WTC11 (cell line): ENCODE measurements at regions not wholly inside any gene's neighbourhood (a gene's known extent, or its start where the extent isn't known, plus 50 kb on each side); places are given as distances from the start of the nearest gene placed in this dataset.

Experiments used
- ATAC-seq: fragments of 200-7000 bp; cut with Tn5 transposase; 2 replicates; pipeline ENCODE4 v1.10.0; 2021; ENCODE audit warnings: mild to moderate bottlenecking, moderate library complexity
- CTCF ChIA-PET: fragments of 300-600 bp; sonication (Branson Sonifier 250); formaldehyde crosslinking; loops from one replicate; lab custom pipeline; 2021; ENCODE audit warnings: antibody characterized with exemption; lab: Charles Lee
- POLR2A ChIA-PET: fragments of 350-600 bp; sonication (Branson Sonifier 250); formaldehyde crosslinking; loops from one replicate; lab custom pipeline; 2021; ENCODE audit warnings: antibody characterized with exemption; lab: Charles Lee
- DNase-seq: peaks from one replicate; pipeline ENCODE4 v3.0.0; 2021; ENCODE audit warnings: low spot score
- H3K27ac Mint-ChIP-seq: 2 replicates; pipeline ENCODE4 v1.8.0; 2021; ENCODE audit warnings: mixed read lengths
- H3K27me3 Mint-ChIP-seq: 2 replicates; pipeline ENCODE4 v1.8.0; 2021; ENCODE audit warnings: low read depth, mild to moderate bottlenecking, moderate library complexity, mixed read lengths
- H3K36me3 Mint-ChIP-seq: 2 replicates; pipeline ENCODE4 v1.8.0; 2021; ENCODE audit warnings: mixed read lengths
- H3K4me1 Mint-ChIP-seq: 2 replicates; pipeline ENCODE4 v1.8.0; 2022; ENCODE audit warnings: mixed read lengths
- H3K4me3 Mint-ChIP-seq: 2 replicates; pipeline ENCODE4 v1.8.0; 2021; ENCODE audit warnings: mild to moderate bottlenecking, moderate library complexity, mixed read lengths
- H3K9me3 Mint-ChIP-seq: 2 replicates; pipeline ENCODE4 v1.8.0; 2021; ENCODE audit warnings: mixed read lengths
- ETV6 ChIP-seq: sonication (generic); formaldehyde crosslinking; IDR thresholded peaks from 2 replicates; pipeline ENCODE4 v1.8.1; 2022; ENCODE audit warnings: mild to moderate bottlenecking, missing genetic modification reagents
- FOXP1 ChIP-seq: sonication (generic); formaldehyde crosslinking; IDR thresholded peaks from 2 replicates; pipeline ENCODE4 v1.8.0; 2022; ENCODE audit warnings: missing genetic modification reagents, mild to moderate bottlenecking, moderate library complexity, borderline replicate concordance
- GRHL2 ChIP-seq: fragments of 250-450 bp; sonication (Bioruptor Pico); IDR thresholded peaks from 2 replicates; pipeline ENCODE4 v1.8.0; 2022; ENCODE audit warnings: mild to moderate bottlenecking, moderate library complexity; ENCODE audit not compliant: insufficient replicate concordance, severe bottlenecking
- HMGA2 ChIP-seq: fragments of 250-450 bp; sonication (Bioruptor Pico); IDR thresholded peaks from 2 replicates; pipeline ENCODE4 v1.4.0; 2021; ENCODE audit warnings: mild to moderate bottlenecking, moderate library complexity
- IRF2 ChIP-seq: sonication (generic); formaldehyde crosslinking; IDR thresholded peaks from 2 replicates; pipeline ENCODE4 v1.8.0; 2022; ENCODE audit warnings: low read depth, missing genetic modification reagents, borderline replicate concordance
- NFATC4 ChIP-seq: fragments of 250-450 bp; sonication (Bioruptor Pico); IDR thresholded peaks from 2 replicates; pipeline ENCODE4 v1.9.0; 2021; ENCODE audit warnings: mild to moderate bottlenecking
- NFE2L1 ChIP-seq: sonication (generic); formaldehyde crosslinking; IDR thresholded peaks from 2 replicates; pipeline ENCODE4 v1.8.1; 2023; ENCODE audit warnings: missing genetic modification reagents
- RELA ChIP-seq: sonication (generic); formaldehyde crosslinking; IDR thresholded peaks from 2 replicates; pipeline ENCODE4 v1.8.1; 2022; ENCODE audit warnings: missing genetic modification reagents, mild to moderate bottlenecking, borderline replicate concordance
- SOX15 ChIP-seq: fragments of 250-450 bp; sonication (Bioruptor Pico); IDR thresholded peaks from 2 replicates; pipeline ENCODE4 v1.9.0; 2021; ENCODE audit warnings: mild to moderate bottlenecking
- TCF7 ChIP-seq: sonication (generic); formaldehyde crosslinking; IDR thresholded peaks from 2 replicates; pipeline ENCODE4 v1.8.0; 2022; ENCODE audit warnings: mild to moderate bottlenecking, low read depth, missing genetic modification reagents, moderate library complexity
- USF2 ChIP-seq: sonication (generic); formaldehyde crosslinking; IDR thresholded peaks from 2 replicates; pipeline ENCODE4 v1.8.1; 2023; ENCODE audit warnings: mild to moderate bottlenecking, missing genetic modification reagents, moderate library complexity
- ZNF232 ChIP-seq: sonication (generic); formaldehyde crosslinking; IDR thresholded peaks from 2 replicates; pipeline ENCODE4 v1.8.0; 2022; ENCODE audit warnings: mild to moderate bottlenecking, missing genetic modification reagents
- ZNF281 ChIP-seq: sonication (generic); formaldehyde crosslinking; IDR thresholded peaks from 2 replicates; pipeline ENCODE4 v1.8.0; 2023; ENCODE audit warnings: mild to moderate bottlenecking, missing genetic modification reagents
- ZNF317 ChIP-seq: sonication (generic); formaldehyde crosslinking; IDR thresholded peaks from 2 replicates; pipeline ENCODE4 v1.8.1; 2023; ENCODE audit warnings: low read depth, mild to moderate bottlenecking, moderate library complexity, missing genetic modification reagents, borderline replicate concordance
- TF ChIP-seq, protein P1 (sequence below): sonication (generic); formaldehyde crosslinking; IDR thresholded peaks from 2 replicates; pipeline ENCODE4 v1.8.0; 2022; ENCODE audit warnings: mild to moderate bottlenecking, missing genetic modification reagents
- TF ChIP-seq, protein P2 (sequence below): sonication (generic); formaldehyde crosslinking; IDR thresholded peaks from 2 replicates; pipeline ENCODE4 v1.8.0; 2022; ENCODE audit warnings: mild to moderate bottlenecking, missing genetic modification reagents

- ChIA-PET CTCF (no interaction called here), POLR2A (no interaction called here)
- no peaks in the 10 kb centered on the region for H3K27me3 Mint-ChIP-seq
- H3K9me3 Mint-ChIP-seq: peaks cover 9% of the 10 kb centered on the region; the same call in 1 of the 2 replicates
- no peak overlapping the region for H3K27ac Mint-ChIP-seq
- H3K4me3 Mint-ChIP-seq: no peak overlapping the region
- TF ChIP-seq GRHL2: no peak
- no peaks in the 10 kb centered on the region for H3K36me3 Mint-ChIP-seq
- peaks cover 12% of the 10 kb centered on the region for H3K4me1 Mint-ChIP-seq
- ATAC-seq (no peak), DNase-seq (no peak)
Observed at GRCh38 chr4:17339376-17339775, 172.5 kb downstream of the QDPR start.

- H3K4me3 Mint-ChIP-seq: no peak overlapping the region
- POLR2A ChIA-PET: no interaction called here
Observed at GRCh38 chr4:17336986-17337385, 174.9 kb downstream of the QDPR start.

GRCh38 chr4:17336524-17336961, 175.3 kb downstream of the QDPR start:
- DNase-seq (no peak), ATAC-seq (no peak)
- CTCF ChIA-PET: interaction anchor here (1.1 kb wide), 1 partner anchor 10 kb away, joined by 4 read pairs; no protein-coding TSS in a partner anchor
- Mint-ChIP-seq H3K27ac (no peak overlapping the region), H3K27me3 (no peaks in the 10 kb centered on the region), H3K4me3 (no peak overlapping the region), H3K36me3 (no peaks in the 10 kb centered on the region)
- POLR2A ChIA-PET: no interaction called here
- TF ChIP-seq IRF2 (CRISPR knock-in tag): no peak
- TF ChIP-seq, protein P1, sequence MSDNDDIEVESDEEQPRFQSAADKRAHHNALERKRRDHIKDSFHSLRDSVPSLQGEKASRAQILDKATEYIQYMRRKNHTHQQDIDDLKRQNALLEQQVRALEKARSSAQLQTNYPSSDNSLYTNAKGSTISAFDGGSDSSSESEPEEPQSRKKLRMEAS (CRISPR knock-in tag): no peak
- TF ChIP-seq USF2 (CRISPR knock-in tag): no peak
- TF ChIP-seq, all 79 proteins: peak for 0
- Mint-ChIP-seq H3K9me3 (peaks cover 9% of the 10 kb centered on the region; the same call in 1 of the 2 replicates), H3K4me1 (peaks cover 8% of the 10 kb centered on the region)

More at GRCh38 chr4:17336986-17337385, 174.9 kb downstream of the QDPR start:
- TF ChIP-seq FOXP1 (CRISPR knock-in tag): no peak
- no peak for TF ChIP-seq RELA (CRISPR knock-in tag)
- TF ChIP-seq ZNF317 (CRISPR knock-in tag): no peak
- no peak for TF ChIP-seq ZNF281 (CRISPR knock-in tag)
- CTCF ChIA-PET: interaction anchor here (1.1 kb wide), 1 partner anchor 10 kb away, joined by 4 read pairs; no protein-coding TSS in a partner anchor
- DNase-seq: no peak
- no peak overlapping the region for H3K27ac Mint-ChIP-seq
- H3K27me3 Mint-ChIP-seq: no peaks in the 10 kb centered on the region
- H3K9me3 Mint-ChIP-seq: peaks cover 9% of the 10 kb centered on the region; the same call in 1 of the 2 replicates
- no peak for ATAC-seq
- H3K4me1 Mint-ChIP-seq: peaks cover 8% of the 10 kb centered on the region
- H3K36me3 Mint-ChIP-seq: no peaks in the 10 kb centered on the region

DNA sequence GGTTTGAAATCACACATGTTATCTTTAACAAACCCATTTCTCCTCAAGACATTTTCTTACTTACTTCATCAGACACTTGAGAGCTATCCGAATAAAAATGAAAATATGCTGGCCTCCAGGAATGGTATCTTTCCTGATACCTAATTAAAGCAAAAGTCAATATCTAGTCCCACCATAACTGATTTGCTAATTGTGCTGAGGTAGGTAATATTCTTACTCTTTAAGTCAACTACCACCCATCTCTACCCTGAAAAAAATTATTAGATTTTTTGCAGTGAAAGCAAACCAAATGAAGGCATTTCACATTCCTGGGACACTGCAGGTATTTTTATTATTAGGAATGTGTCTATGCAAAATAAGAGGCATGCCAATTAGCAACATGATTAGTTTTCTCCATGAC, 175.8 kb downstream of the QDPR start:
- ATAC-seq (no peak), DNase-seq (no peak)
- Mint-ChIP-seq H3K27me3 (no peaks in the 10 kb centered on the region), H3K4me1 (peaks cover 8% of the 10 kb centered on the region), H3K9me3 (peaks cover 9% of the 10 kb centered on the region; the same call in 1 of the 2 replicates), H3K4me3 (no peak overlapping the region), H3K36me3 (no peaks in the 10 kb centered on the region), H3K27ac (no peak overlapping the region)
- ChIA-PET CTCF (interaction anchor here (0.9 to 1.1 kb wide), 2 partner anchors 11 kb away, joined by 4 to 6 read pairs; no protein-coding TSS in a partner anchor), POLR2A (interaction anchor here (0.6 kb wide), 1 partner anchor 490 kb away, joined by 5 read pairs; no protein-coding TSS in a partner anchor)
- TF ChIP-seq ETV6: no peak
- no peak for TF ChIP-seq NFATC4
- no peak for TF ChIP-seq TCF7 (CRISPR knock-in tag)
- TF ChIP-seq, protein P2, sequence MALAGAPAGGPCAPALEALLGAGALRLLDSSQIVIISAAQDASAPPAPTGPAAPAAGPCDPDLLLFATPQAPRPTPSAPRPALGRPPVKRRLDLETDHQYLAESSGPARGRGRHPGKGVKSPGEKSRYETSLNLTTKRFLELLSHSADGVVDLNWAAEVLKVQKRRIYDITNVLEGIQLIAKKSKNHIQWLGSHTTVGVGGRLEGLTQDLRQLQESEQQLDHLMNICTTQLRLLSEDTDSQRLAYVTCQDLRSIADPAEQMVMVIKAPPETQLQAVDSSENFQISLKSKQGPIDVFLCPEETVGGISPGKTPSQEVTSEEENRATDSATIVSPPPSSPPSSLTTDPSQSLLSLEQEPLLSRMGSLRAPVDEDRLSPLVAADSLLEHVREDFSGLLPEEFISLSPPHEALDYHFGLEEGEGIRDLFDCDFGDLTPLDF (CRISPR knock-in tag): no peak
- TF ChIP-seq HMGA2 (CRISPR knock-in tag): no peak
- TF ChIP-seq USF2 (CRISPR knock-in tag): no peak
- no peak for TF ChIP-seq NFE2L1 (CRISPR knock-in tag)
- TF ChIP-seq ZNF232 (CRISPR knock-in tag): no peak
- TF ChIP-seq SOX15 (CRISPR knock-in tag): no peak
